Progenitor cell of endocrine pancreas (in vitro differentiated cells): ENCODE measurements at regions not wholly inside any gene's neighbourhood (a gene's known extent, or its start where the extent isn't known, plus 50 kb on each side); places are given as distances from the start of the nearest gene placed in this dataset.

Experiments
- DNase-seq: peaks from one replicate; pipeline ENCODE4 v3.0.0; 2021; ENCODE audit warnings: low spot score; ENCODE audit not compliant: unreplicated experiment
- H3K27ac Mint-ChIP-seq: 2 replicates; pipeline ENCODE4 v1.8.0; 2021; ENCODE audit warnings: mild to moderate bottlenecking, moderate library complexity, mixed read lengths
- H3K27me3 Mint-ChIP-seq: 2 replicates; pipeline ENCODE4 v1.8.0; 2021; ENCODE audit warnings: mixed read lengths
- H3K36me3 Mint-ChIP-seq: 2 replicates; pipeline ENCODE4 v1.8.0; 2022; ENCODE audit warnings: mixed read lengths; ENCODE audit not compliant: insufficient read depth
- H3K4me1 Mint-ChIP-seq: 2 replicates; pipeline ENCODE4 v1.8.0; 2021; ENCODE audit warnings: low read depth, mixed read lengths
- H3K4me3 Mint-ChIP-seq: 2 replicates; pipeline ENCODE4 v1.8.0; 2021; ENCODE audit warnings: low read depth, mild to moderate bottlenecking, moderate library complexity, mixed read lengths
- H3K9me3 Mint-ChIP-seq: 2 replicates; pipeline ENCODE4 v1.8.0; 2021; ENCODE audit warnings: low read depth, mixed read lengths
- TF ChIP-seq, protein P1 (sequence below): fragments of 200-600 bp; sonication (generic); IDR thresholded peaks from one replicate; pipeline ENCODE4 v1.5.0; 2021; ENCODE audit warnings: antibody characterized with exemption, mild to moderate bottlenecking; ENCODE audit not compliant: unreplicated experiment

DNA sequence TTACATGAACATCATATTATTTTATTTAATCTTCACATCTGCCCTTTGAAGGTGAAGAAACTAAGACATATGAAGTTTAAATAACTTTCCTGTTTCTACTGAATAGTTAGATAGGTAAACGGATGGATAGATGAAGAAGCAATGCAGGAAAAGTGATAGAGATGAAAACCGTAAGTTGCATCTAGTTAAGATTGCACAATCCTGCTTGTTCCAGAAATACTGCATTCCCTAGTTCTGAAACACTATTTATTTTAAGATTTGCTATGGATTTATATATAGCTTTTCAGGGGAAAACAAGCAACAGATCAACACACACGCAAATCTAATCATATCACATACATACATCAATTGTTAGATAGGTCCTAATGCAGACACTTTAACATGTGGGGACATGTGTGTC, 512.7 kb upstream of the C16orf82 start:
- no peaks in the 10 kb centered on the region for H3K27me3 Mint-ChIP-seq
- no peaks in the 10 kb centered on the region for H3K4me1 Mint-ChIP-seq
- H3K4me3 Mint-ChIP-seq, result no peak overlapping the region
- H3K27ac Mint-ChIP-seq, result no peak overlapping the region
- H3K9me3 Mint-ChIP-seq, result no peaks in the 10 kb centered on the region
- TF ChIP-seq, protein P1, sequence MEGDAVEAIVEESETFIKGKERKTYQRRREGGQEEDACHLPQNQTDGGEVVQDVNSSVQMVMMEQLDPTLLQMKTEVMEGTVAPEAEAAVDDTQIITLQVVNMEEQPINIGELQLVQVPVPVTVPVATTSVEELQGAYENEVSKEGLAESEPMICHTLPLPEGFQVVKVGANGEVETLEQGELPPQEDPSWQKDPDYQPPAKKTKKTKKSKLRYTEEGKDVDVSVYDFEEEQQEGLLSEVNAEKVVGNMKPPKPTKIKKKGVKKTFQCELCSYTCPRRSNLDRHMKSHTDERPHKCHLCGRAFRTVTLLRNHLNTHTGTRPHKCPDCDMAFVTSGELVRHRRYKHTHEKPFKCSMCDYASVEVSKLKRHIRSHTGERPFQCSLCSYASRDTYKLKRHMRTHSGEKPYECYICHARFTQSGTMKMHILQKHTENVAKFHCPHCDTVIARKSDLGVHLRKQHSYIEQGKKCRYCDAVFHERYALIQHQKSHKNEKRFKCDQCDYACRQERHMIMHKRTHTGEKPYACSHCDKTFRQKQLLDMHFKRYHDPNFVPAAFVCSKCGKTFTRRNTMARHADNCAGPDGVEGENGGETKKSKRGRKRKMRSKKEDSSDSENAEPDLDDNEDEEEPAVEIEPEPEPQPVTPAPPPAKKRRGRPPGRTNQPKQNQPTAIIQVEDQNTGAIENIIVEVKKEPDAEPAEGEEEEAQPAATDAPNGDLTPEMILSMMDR, result no peak
- H3K36me3 Mint-ChIP-seq, result no peaks in the 10 kb centered on the region
- no peak for DNase-seq

DNA sequence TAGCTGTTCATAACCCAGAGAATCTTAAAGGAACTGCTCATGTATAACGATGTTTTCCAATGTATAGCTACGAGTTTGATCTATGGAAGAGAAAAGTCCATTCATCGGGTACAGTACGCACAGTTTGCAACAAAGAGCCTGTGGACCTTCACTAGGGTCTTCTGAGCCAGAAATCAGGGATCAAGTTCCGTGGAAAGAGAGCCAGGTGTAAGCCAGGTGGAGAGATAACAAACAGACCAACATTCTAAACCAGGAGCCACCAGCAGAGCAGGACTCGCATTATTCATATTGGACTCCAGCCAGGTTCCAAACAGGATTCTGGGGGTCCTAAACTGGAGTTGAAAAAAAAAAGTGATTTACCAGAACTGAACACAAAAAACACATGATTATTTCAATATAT, 505.4 kb upstream of the C16orf82 start:
- Mint-ChIP-seq H3K9me3 (no peaks in the 10 kb centered on the region), H3K27ac (no peak overlapping the region), H3K27me3 (peaks cover 20% of the 10 kb centered on the region), H3K4me3 (no peak overlapping the region), H3K4me1 (no peaks in the 10 kb centered on the region), H3K36me3 (no peaks in the 10 kb centered on the region)
- TF ChIP-seq, protein P1, result no peak
- no peak for DNase-seq

DNA sequence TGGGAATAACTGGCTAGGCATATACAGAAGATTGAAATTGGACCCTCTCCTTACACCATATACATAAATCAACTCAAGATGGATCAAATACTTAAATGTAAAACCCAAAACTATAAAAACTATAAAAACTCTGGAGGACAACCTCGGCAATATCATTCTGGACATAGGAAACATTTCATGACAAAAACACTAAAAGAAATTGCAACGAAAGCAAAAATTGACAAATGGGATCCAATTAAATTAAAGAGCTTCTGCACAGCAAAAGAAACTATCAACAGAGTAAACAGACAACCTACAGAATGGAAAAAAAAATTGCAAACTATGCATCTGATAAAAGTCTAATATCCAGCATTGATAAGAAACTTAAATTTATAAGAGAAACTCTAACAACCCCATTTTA, 503.7 kb upstream of the C16orf82 start:
- no peaks in the 10 kb centered on the region for H3K9me3 Mint-ChIP-seq
- H3K4me3 Mint-ChIP-seq, result no peak overlapping the region
- H3K27me3 Mint-ChIP-seq, result peaks cover 20% of the 10 kb centered on the region
- TF ChIP-seq, protein P1, result no peak
- H3K27ac Mint-ChIP-seq, result no peak overlapping the region
- no peaks in the 10 kb centered on the region for H3K4me1 Mint-ChIP-seq
- DNase-seq, result no peak
- no peaks in the 10 kb centered on the region for H3K36me3 Mint-ChIP-seq

DNA sequence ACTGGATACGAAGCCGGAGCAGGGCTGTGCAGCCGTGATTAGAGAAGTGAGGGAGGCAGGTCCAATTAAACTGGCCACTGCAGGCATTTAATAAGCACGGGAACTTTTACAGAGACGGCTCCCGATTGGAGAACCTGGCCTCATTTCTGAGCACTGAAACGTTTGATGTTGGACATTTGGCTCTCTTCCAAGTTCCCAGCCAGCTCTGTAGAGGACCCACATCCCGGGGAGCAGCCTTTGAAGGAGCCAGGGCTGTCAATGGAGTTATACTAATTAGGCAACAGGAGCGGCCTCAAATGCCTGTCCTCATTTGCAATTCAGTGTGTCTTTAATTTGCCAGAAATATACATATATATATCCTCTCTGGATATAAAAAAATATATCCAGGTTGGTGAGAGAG, 499.4 kb upstream of the C16orf82 start:
- no peaks in the 10 kb centered on the region for H3K9me3 Mint-ChIP-seq
- peaks cover 1% of the 10 kb centered on the region for H3K4me1 Mint-ChIP-seq
- H3K36me3 Mint-ChIP-seq, result no peaks in the 10 kb centered on the region
- TF ChIP-seq, protein P1, result no peak
- no peak for DNase-seq
- H3K27me3 Mint-ChIP-seq, result peaks cover 13% of the 10 kb centered on the region
- H3K27ac Mint-ChIP-seq, result no peak overlapping the region
- no peak overlapping the region for H3K4me3 Mint-ChIP-seq

DNA sequence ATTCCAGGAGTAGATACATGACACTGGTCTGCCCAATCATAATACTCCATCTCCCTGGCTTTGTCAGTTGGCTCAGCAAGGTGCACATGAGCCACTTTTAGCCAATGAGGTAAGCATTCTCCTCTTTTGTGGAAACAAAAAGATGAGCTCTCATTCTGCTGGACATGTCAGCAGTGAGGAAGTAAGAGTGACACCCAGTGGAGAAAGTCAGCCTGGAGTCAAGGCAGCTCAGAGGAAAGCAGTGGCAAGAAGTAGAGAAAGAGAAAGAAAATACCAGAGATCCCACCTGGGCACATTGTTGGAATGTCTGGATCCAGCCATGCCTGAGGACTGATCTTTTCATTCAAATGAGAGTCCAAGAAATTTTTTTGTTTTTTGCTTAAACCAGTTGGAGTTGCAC, 496.9 kb upstream of the C16orf82 start:
- H3K9me3 Mint-ChIP-seq, result no peaks in the 10 kb centered on the region
- DNase-seq, result no peak

More for the DNA sequence above, 496.9 kb upstream of the C16orf82 start:
- Mint-ChIP-seq H3K4me3 (no peak overlapping the region), H3K27ac (no peak overlapping the region), H3K4me1 (peaks cover 1% of the 10 kb centered on the region), H3K27me3 (peaks cover 5% of the 10 kb centered on the region), H3K36me3 (no peaks in the 10 kb centered on the region)
- TF ChIP-seq, protein P1, result peak; percentile 54
